ENCODE measurements at regions not wholly inside any gene's neighbourhood (a gene's known extent, or its start where the extent isn't known, plus 50 kb on each side); places are given as distances from the start of the nearest gene placed in this dataset.

DNA sequence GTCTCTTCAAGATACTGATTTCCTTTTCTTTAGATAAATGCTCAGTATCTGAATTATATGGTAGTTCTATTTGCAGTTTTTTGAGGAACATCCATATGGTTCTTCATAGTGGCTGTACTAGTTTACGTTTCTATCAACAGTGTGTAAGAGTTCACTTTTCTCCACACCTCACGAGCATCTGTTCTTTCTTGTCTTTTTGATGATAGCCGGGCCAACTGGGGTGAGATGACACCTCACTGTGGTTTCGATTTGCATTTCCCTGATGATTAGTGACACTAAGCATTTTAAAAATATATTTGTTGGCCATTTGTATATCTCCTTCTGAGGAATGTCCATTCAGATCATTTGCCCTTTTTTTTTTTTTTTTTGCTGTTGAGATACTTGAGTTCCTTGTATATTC is 458.8 kb downstream of the SETBP1 start:
- DNase-seq: no peak
- H3K36me3 ChIP-seq (ENCODE audit: control insufficient read depth in 4 of 4, insufficient read depth in 4 of 4, low read length in 3 of 4): no peaks in the 10 kb centered on the region
- no peaks in the 10 kb centered on the region for H3K27me3 ChIP-seq (replicated peaks in 2 of 5; ENCODE audit: control insufficient read depth in 4 of 5, insufficient read depth in 5 of 5, low read length in 4 of 5)
- peaks cover 0 to 7% (median 0%) of the 10 kb centered on the region in 5 experiments for H3K9me3 ChIP-seq (ENCODE audit: control extremely low read depth in 1 of 5, control insufficient read depth in 4 of 5, insufficient read depth in 2 of 5, low read depth in 1 of 5, low read length in 4 of 5)
- POLR2A ChIA-PET: no interaction called here
- CTCF ChIA-PET: no interaction called here
- no peak overlapping the region for H3K27ac ChIP-seq (ENCODE audit: insufficient read depth in 1 of 2, low read depth in 1 of 2, low read length in 2 of 2, poor library complexity in 1 of 2, severe bottlenecking in 2 of 2)
- WGBS (ENCODE audit: insufficient coverage): 100% methylated on average over 1 of the region's 4 CpGs
- no peak overlapping the region for H3K4me3 ChIP-seq (ENCODE audit: control insufficient read depth in 1 of 7, extremely low read depth in 1 of 7, insufficient read depth in 4 of 7, low read depth in 2 of 7, low read length in 6 of 7)
- H3K4me1 ChIP-seq (ENCODE audit: control extremely low read depth in 1 of 4, control insufficient read depth in 4 of 4, insufficient read depth in 4 of 4, low read length in 3 of 4): peaks cover 5 to 10% (median 8%) of the 10 kb centered on the region in 4 experiments

DNA sequence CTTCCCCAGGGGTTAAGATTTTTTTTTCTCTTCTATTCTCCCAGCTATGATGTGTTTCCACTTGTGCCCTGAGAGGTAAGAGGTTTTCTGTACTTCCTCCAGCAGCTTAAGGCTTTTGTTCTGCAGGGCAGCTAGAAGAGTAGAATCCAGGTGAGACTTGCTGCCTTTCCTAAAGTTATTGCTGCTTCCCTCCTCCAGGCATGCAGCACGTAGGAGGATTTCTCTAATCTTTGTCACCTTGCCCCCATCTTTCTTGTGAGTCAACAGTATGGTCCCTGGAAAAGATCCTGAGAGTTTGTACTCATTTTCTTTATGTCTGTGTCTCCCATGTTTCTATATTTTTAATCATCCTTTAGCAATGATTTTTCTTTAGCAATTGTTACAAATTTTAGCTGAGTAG is 462.2 kb downstream of the SETBP1 start:
- Histone ChIP-seq H3K4me3 (ENCODE audit: control insufficient read depth in 1 of 7, extremely low read depth in 1 of 7, insufficient read depth in 4 of 7, low read depth in 2 of 7, low read length in 6 of 7) (no peak overlapping the region), H3K27ac (ENCODE audit: insufficient read depth in 1 of 2, low read depth in 1 of 2, low read length in 2 of 2, poor library complexity in 1 of 2, severe bottlenecking in 2 of 2) (no peak overlapping the region), H3K27me3 (replicated peaks in 2 of 5; ENCODE audit: control insufficient read depth in 4 of 5, insufficient read depth in 5 of 5, low read length in 4 of 5) (no peaks in the 10 kb centered on the region), H3K4me1 (ENCODE audit: control extremely low read depth in 1 of 4, control insufficient read depth in 4 of 4, insufficient read depth in 4 of 4, low read length in 3 of 4) (no peaks in the 10 kb centered on the region), H3K9me3 (ENCODE audit: control extremely low read depth in 1 of 5, control insufficient read depth in 4 of 5, insufficient read depth in 2 of 5, low read depth in 1 of 5, low read length in 4 of 5) (peaks cover 0 to 7% (median 0%) of the 10 kb centered on the region in 5 experiments), H3K36me3 (ENCODE audit: control insufficient read depth in 4 of 4, insufficient read depth in 4 of 4, low read length in 3 of 4) (no peaks in the 10 kb centered on the region)
- CTCF ChIA-PET: interaction anchor here (1.1 to 1.7 kb wide), 3 partner anchors 11 to 70 kb away, joined by 3 to 5 read pairs (median 5); no protein-coding TSS in a partner anchor
- no CpG with 5 or more reads among the region's 1 CpG for WGBS (ENCODE audit: insufficient coverage)
- POLR2A ChIA-PET: no interaction called here
- no peak for DNase-seq

DNA sequence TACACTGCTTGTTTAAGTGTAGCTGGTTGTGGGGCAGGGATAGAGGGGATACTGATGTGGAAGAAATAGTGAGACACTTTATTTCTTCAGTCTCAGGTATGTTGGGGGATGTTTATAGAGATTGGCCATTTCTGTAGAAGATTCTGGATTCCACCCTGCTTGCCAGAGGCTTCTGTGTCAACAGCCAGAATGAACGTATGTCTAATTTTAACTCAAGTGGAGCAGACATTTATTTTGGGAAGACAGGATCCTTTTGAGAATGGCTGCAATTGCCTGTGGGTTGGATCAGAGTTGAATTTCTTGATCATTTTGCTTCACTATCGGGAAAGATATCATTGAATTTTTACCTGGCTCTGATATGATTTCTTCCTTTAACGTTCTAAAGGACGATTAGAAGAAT is 465.6 kb upstream of the SLC14A2 start:
- ChIA-PET POLR2A (no interaction called here), CTCF (no interaction called here)
- no peaks in the 10 kb centered on the region for H3K36me3 ChIP-seq (ENCODE audit: control insufficient read depth in 4 of 4, insufficient read depth in 4 of 4, low read length in 3 of 4)
- H3K27ac ChIP-seq (ENCODE audit: insufficient read depth in 1 of 2, low read depth in 1 of 2, low read length in 2 of 2, poor library complexity in 1 of 2, severe bottlenecking in 2 of 2): no peak overlapping the region
- H3K27me3 ChIP-seq (replicated peaks in 2 of 5; ENCODE audit: control insufficient read depth in 4 of 5, insufficient read depth in 5 of 5, low read length in 4 of 5): no peaks in the 10 kb centered on the region
- H3K4me1 ChIP-seq (ENCODE audit: control extremely low read depth in 1 of 4, control insufficient read depth in 4 of 4, insufficient read depth in 4 of 4, low read length in 3 of 4): no peaks in the 10 kb centered on the region
- H3K4me3 ChIP-seq (ENCODE audit: control insufficient read depth in 1 of 7, extremely low read depth in 1 of 7, insufficient read depth in 4 of 7, low read depth in 2 of 7, low read length in 6 of 7): no peak overlapping the region
- 100% methylated on average over 2 of the region's 4 CpGs for WGBS (ENCODE audit: insufficient coverage)
- peaks cover 0 to 2% (median 0%) of the 10 kb centered on the region in 5 experiments for H3K9me3 ChIP-seq (ENCODE audit: control extremely low read depth in 1 of 5, control insufficient read depth in 4 of 5, insufficient read depth in 2 of 5, low read depth in 1 of 5, low read length in 4 of 5)
- DNase-seq: no peak

DNA sequence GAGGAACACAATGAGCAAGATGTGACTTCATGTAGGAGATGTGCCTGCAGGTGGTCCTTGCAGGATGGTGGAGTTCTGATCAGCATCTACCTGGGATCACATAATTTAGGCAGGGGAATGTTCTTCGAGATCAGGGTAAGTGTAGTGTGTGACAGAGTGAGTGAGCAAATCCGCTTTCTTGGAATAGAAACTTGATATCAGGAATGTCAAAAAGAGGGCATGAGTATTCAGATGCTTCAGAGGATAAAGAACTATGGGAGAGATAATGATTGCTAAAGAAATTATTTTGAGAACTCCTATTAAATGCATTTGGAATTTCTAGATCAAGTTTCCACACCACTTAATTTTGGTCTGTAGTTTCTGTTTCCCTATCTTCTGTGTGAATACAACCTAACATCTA is 463.6 kb upstream of the SLC14A2 start:
- Histone ChIP-seq H3K27me3 (replicated peaks in 2 of 5; ENCODE audit: control insufficient read depth in 4 of 5, insufficient read depth in 5 of 5, low read length in 4 of 5) (no peaks in the 10 kb centered on the region), H3K9me3 (ENCODE audit: control extremely low read depth in 1 of 5, control insufficient read depth in 4 of 5, insufficient read depth in 2 of 5, low read depth in 1 of 5, low read length in 4 of 5) (peaks cover 0 to 3% (median 0%) of the 10 kb centered on the region in 5 experiments), H3K36me3 (ENCODE audit: control insufficient read depth in 4 of 4, insufficient read depth in 4 of 4, low read length in 3 of 4) (no peaks in the 10 kb centered on the region), H3K4me1 (ENCODE audit: control extremely low read depth in 1 of 4, control insufficient read depth in 4 of 4, insufficient read depth in 4 of 4, low read length in 3 of 4) (no peaks in the 10 kb centered on the region), H3K27ac (ENCODE audit: insufficient read depth in 1 of 2, low read depth in 1 of 2, low read length in 2 of 2, poor library complexity in 1 of 2, severe bottlenecking in 2 of 2) (no peak overlapping the region), H3K4me3 (ENCODE audit: control insufficient read depth in 1 of 7, extremely low read depth in 1 of 7, insufficient read depth in 4 of 7, low read depth in 2 of 7, low read length in 6 of 7) (no peak overlapping the region)
- WGBS (ENCODE audit: insufficient coverage): 97% methylated on average over 2 of the region's 2 CpGs
- DNase-seq: no peak
- ChIA-PET POLR2A (no interaction called here), CTCF (no interaction called here)

DNA sequence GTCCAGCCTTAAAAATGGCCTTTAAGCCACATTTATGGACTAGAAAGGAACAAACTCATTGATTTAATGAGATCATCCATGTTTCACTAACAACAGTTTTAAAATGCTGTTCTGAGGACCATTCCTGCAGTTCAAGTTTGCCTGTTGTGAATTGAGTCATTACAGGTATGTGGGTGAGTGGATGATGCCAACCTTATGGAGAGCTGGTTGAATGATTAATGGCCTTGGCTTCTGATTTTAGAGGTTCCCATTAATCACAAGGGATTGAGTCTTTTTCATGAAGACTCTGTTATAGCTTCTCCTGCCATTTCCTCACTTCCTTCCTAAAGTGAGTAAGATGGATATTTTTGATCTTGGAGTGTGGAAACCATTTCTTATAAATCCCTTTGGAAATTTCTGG is 459.8 kb upstream of the SLC14A2 start:
- CTCF ChIA-PET: interaction anchor here (1.2 kb wide), 1 partner anchor 11 kb away, joined by 3 read pairs; no protein-coding TSS in a partner anchor
- no peak for DNase-seq
- peaks cover 0 to 3% (median 0%) of the 10 kb centered on the region in 5 experiments for H3K9me3 ChIP-seq (ENCODE audit: control extremely low read depth in 1 of 5, control insufficient read depth in 4 of 5, insufficient read depth in 2 of 5, low read depth in 1 of 5, low read length in 4 of 5)
- H3K4me1 ChIP-seq (ENCODE audit: control extremely low read depth in 1 of 4, control insufficient read depth in 4 of 4, insufficient read depth in 4 of 4, low read length in 3 of 4): no peaks in the 10 kb centered on the region
- no peak overlapping the region for H3K4me3 ChIP-seq (ENCODE audit: control insufficient read depth in 1 of 7, extremely low read depth in 1 of 7, insufficient read depth in 4 of 7, low read depth in 2 of 7, low read length in 6 of 7)
- H3K27me3 ChIP-seq (replicated peaks in 2 of 5; ENCODE audit: control insufficient read depth in 4 of 5, insufficient read depth in 5 of 5, low read length in 4 of 5): no peaks in the 10 kb centered on the region
- H3K27ac ChIP-seq (ENCODE audit: insufficient read depth in 1 of 2, low read depth in 1 of 2, low read length in 2 of 2, poor library complexity in 1 of 2, severe bottlenecking in 2 of 2): no peak overlapping the region
- POLR2A ChIA-PET: no interaction called here
- H3K36me3 ChIP-seq (ENCODE audit: control insufficient read depth in 4 of 4, insufficient read depth in 4 of 4, low read length in 3 of 4): no peaks in the 10 kb centered on the region

DNA sequence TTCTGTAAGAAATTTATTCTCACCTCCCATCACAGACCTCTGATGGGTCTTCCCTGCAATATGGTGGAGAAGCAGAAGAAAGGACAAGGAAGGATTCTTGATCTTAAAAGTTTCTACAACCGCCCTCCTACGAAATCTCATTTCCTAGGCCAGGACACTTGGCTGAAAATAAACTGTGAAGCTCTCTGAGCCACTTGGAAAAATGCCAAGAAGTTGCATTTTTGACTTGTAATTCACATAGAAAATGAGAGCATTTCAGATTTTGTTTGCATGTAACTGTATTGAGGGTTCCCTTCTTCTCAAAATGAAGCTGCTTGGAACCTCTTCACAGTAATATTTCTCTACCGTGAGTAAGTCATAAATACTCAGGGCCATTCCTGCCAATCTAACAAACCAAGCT is 458.3 kb upstream of the SLC14A2 start:
- H3K9me3 ChIP-seq (ENCODE audit: control extremely low read depth in 1 of 5, control insufficient read depth in 4 of 5, insufficient read depth in 2 of 5, low read depth in 1 of 5, low read length in 4 of 5): peaks cover 0 to 3% (median 0%) of the 10 kb centered on the region in 5 experiments
- no peak overlapping the region for H3K27ac ChIP-seq (ENCODE audit: insufficient read depth in 1 of 2, low read depth in 1 of 2, low read length in 2 of 2, poor library complexity in 1 of 2, severe bottlenecking in 2 of 2)
- H3K36me3 ChIP-seq (ENCODE audit: control insufficient read depth in 4 of 4, insufficient read depth in 4 of 4, low read length in 3 of 4): no peaks in the 10 kb centered on the region
- ChIA-PET POLR2A (no interaction called here), CTCF (interaction anchor here (1.9 kb wide), 1 partner anchor 19 kb away, joined by 4 read pairs; no protein-coding TSS in a partner anchor)
- H3K27me3 ChIP-seq (replicated peaks in 2 of 5; ENCODE audit: control insufficient read depth in 4 of 5, insufficient read depth in 5 of 5, low read length in 4 of 5): no peaks in the 10 kb centered on the region
- 100% methylated on average over 3 of the region's 3 CpGs for WGBS (ENCODE audit: insufficient coverage)
- DNase-seq: no peak
- H3K4me3 ChIP-seq (ENCODE audit: control insufficient read depth in 1 of 7, extremely low read depth in 1 of 7, insufficient read depth in 4 of 7, low read depth in 2 of 7, low read length in 6 of 7): no peak overlapping the region
- H3K4me1 ChIP-seq (ENCODE audit: control extremely low read depth in 1 of 4, control insufficient read depth in 4 of 4, insufficient read depth in 4 of 4, low read length in 3 of 4): peaks cover 2 to 5% (median 3%) of the 10 kb centered on the region in 4 experiments

DNA sequence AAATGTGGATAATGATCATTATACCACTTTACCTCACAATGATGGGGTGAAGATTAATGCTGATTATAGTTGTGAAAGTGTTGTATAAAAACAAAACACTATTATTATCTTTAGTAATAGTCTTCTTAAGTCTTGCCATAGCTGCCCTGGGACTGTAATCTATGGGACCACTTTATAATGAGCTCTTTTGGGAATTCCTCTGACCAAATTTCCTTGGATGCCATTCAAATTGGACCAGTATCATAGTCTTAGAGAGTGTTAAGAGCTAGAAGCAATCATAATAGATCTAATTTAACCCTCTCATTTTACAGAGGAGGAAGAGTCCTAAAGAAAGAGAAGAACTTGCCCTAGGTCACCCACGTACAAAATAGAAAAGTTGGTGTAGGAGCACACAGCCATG is 457.7 kb upstream of the SLC14A2 start:
- Histone ChIP-seq H3K27me3 (replicated peaks in 2 of 5; ENCODE audit: control insufficient read depth in 4 of 5, insufficient read depth in 5 of 5, low read length in 4 of 5) (no peaks in the 10 kb centered on the region), H3K36me3 (ENCODE audit: control insufficient read depth in 4 of 4, insufficient read depth in 4 of 4, low read length in 3 of 4) (no peaks in the 10 kb centered on the region), H3K9me3 (ENCODE audit: control extremely low read depth in 1 of 5, control insufficient read depth in 4 of 5, insufficient read depth in 2 of 5, low read depth in 1 of 5, low read length in 4 of 5) (peaks cover 0 to 3% (median 0%) of the 10 kb centered on the region in 5 experiments), H3K27ac (ENCODE audit: insufficient read depth in 1 of 2, low read depth in 1 of 2, low read length in 2 of 2, poor library complexity in 1 of 2, severe bottlenecking in 2 of 2) (no peak overlapping the region), H3K4me1 (ENCODE audit: control extremely low read depth in 1 of 4, control insufficient read depth in 4 of 4, insufficient read depth in 4 of 4, low read length in 3 of 4) (peaks cover 2 to 5% (median 3%) of the 10 kb centered on the region in 4 experiments), H3K4me3 (ENCODE audit: control insufficient read depth in 1 of 7, extremely low read depth in 1 of 7, insufficient read depth in 4 of 7, low read depth in 2 of 7, low read length in 6 of 7) (no peak overlapping the region)
- DNase-seq: no peak
- no CpG with 5 or more reads among the region's 1 CpG for WGBS (ENCODE audit: insufficient coverage)
- ChIA-PET CTCF (interaction anchor here (1.6 to 1.9 kb wide), 2 partner anchors 20 to 55 kb away, joined by 3 to 4 read pairs; no protein-coding TSS in a partner anchor), POLR2A (no interaction called here)
